Kidney (tissue), 13 donors: ENCODE measurements at regions not wholly inside any gene's neighbourhood (a gene's known extent, or its start where the extent isn't known, plus 50 kb on each side); places are given as distances from the start of the nearest gene placed in this dataset.

Experiments
- DNase-seq, 5 donors: peaks; one replicate each; pipeline ENCODE4 v3.0.0-alpha.2; 2013 to 2020
- FAIRE-seq: peaks from 2 replicates; lab custom pipeline; 2012; peaks lifted over from hg19 to GRCh38; lab: Jason Lieb, UNC
- H3K27ac ChIP-seq, 2 donors: one replicate each; pipeline ENCODE4 v1.7.0; 2013; ENCODE audit warnings: low read depth in 2 of 2, low read length in 2 of 2, inconsistent platforms in 1 of 2
- H3K27me3 ChIP-seq: one replicate; pipeline ENCODE4 v1.7.1; 2013; ENCODE audit warnings: low read length, inconsistent platforms; ENCODE audit not compliant: control insufficient read depth, insufficient read depth
- H3K36me3 ChIP-seq, 3 donors: one replicate each; pipeline versions ENCODE4 v1.7.0 to v1.7.1; 2013; ENCODE audit warnings: low read length in 3 of 3, control low read depth in 1 of 3, inconsistent platforms in 1 of 3; ENCODE audit not compliant: insufficient read depth in 3 of 3, control insufficient read depth in 2 of 3
- H3K4me1 ChIP-seq, 3 donors: one replicate each; pipeline versions ENCODE4 v1.7.0 to v1.7.1; 2013; ENCODE audit warnings: low read length in 3 of 3, inconsistent platforms in 1 of 3, low read depth in 1 of 3; ENCODE audit not compliant: control insufficient read depth in 2 of 3, insufficient read depth in 2 of 3
- H3K4me3 ChIP-seq, 3 donors: one replicate each; pipeline versions ENCODE4 v1.7.0 to v1.8.1; 2013; ENCODE audit warnings: low read length in 3 of 3, control low read depth in 1 of 3, inconsistent platforms in 1 of 3
- H3K9ac ChIP-seq, 3 donors: one replicate each; pipeline versions ENCODE4 v1.7.0 to v1.7.1; 2013; ENCODE audit warnings: low read length in 3 of 3, control low read depth in 1 of 3, inconsistent platforms in 1 of 3
- H3K9me3 ChIP-seq, 3 donors: one replicate each; pipeline versions ENCODE4 v1.7.0 to v1.7.1; 2013; ENCODE audit warnings: low read length in 3 of 3, control low read depth in 1 of 3, inconsistent platforms in 1 of 3; ENCODE audit not compliant: control insufficient read depth in 2 of 3, insufficient read depth in 1 of 3
- intact Hi-C: fragments of 100-400 bp; cut with DNase I; formaldehyde crosslinking; loops from one replicate; pipeline ENCODE4 v1.11.1; 2022
- TF ChIP-seq, protein P1 (sequence below): IDR thresholded peaks from 3 replicates; pipeline ENCODE4 v1.5.1; 2012; ENCODE audit warnings: mild to moderate bottlenecking, moderate library complexity, borderline replicate concordance; ENCODE audit not compliant: insufficient read depth; ENCODE audit errors: extremely low read depth
- donor health status: control.
- donor health status: control.
- donor health status: control.
- donor health status: control.
- donor health status: control.
- donor health status: DM: yes; HTN: yes; CAD: no.
- donor health status: Normal renal cell carcinoma (clear cell type).

GRCh38 chr6:152858141-152858540, 107.5 kb downstream of the VIP start:
- Histone ChIP-seq H3K9me3 (no peaks in the 10 kb centered on the region), H3K9ac (no peak overlapping the region), H3K27me3 (no peaks in the 10 kb centered on the region), H3K36me3 (no peaks in the 10 kb centered on the region), H3K27ac (no peak overlapping the region), H3K4me1 (no peaks in the 10 kb centered on the region), H3K4me3 (no peak overlapping the region)
- DNase-seq = no peak
- no peak for FAIRE-seq
- TF ChIP-seq, protein P1, sequence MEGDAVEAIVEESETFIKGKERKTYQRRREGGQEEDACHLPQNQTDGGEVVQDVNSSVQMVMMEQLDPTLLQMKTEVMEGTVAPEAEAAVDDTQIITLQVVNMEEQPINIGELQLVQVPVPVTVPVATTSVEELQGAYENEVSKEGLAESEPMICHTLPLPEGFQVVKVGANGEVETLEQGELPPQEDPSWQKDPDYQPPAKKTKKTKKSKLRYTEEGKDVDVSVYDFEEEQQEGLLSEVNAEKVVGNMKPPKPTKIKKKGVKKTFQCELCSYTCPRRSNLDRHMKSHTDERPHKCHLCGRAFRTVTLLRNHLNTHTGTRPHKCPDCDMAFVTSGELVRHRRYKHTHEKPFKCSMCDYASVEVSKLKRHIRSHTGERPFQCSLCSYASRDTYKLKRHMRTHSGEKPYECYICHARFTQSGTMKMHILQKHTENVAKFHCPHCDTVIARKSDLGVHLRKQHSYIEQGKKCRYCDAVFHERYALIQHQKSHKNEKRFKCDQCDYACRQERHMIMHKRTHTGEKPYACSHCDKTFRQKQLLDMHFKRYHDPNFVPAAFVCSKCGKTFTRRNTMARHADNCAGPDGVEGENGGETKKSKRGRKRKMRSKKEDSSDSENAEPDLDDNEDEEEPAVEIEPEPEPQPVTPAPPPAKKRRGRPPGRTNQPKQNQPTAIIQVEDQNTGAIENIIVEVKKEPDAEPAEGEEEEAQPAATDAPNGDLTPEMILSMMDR = no peak
- intact Hi-C loops = no loop called here

GRCh38 chr6:152859225-152859624, 108.6 kb downstream of the VIP start:
- Histone ChIP-seq H3K4me3 (no peak overlapping the region), H3K9ac (no peak overlapping the region), H3K36me3 (no peaks in the 10 kb centered on the region), H3K27ac (no peak overlapping the region), H3K9me3 (no peaks in the 10 kb centered on the region), H3K4me1 (no peaks in the 10 kb centered on the region), H3K27me3 (no peaks in the 10 kb centered on the region)
- FAIRE-seq (no peak), DNase-seq (no peak)
- intact Hi-C loops = no loop called here
- TF ChIP-seq, protein P1 = no peak

GRCh38 chr6:152863618-152864326, 113.2 kb downstream of the VIP start:
- H3K9ac ChIP-seq = no peak overlapping the region
- FAIRE-seq (peak; percentile 57), DNase-seq (peak in 4 of 5 donors; percentile 33 to 88 (median 58))
- TF ChIP-seq, protein P1 = peak; percentile 65
- no peaks in the 10 kb centered on the region for H3K36me3 ChIP-seq
- H3K27ac ChIP-seq = no peak overlapping the region
- no peaks in the 10 kb centered on the region for H3K4me1 ChIP-seq
- intact Hi-C loops = no loop called here
- no peaks in the 10 kb centered on the region for H3K27me3 ChIP-seq
- H3K4me3 ChIP-seq = no peak overlapping the region
- no peaks in the 10 kb centered on the region for H3K9me3 ChIP-seq

DNA sequence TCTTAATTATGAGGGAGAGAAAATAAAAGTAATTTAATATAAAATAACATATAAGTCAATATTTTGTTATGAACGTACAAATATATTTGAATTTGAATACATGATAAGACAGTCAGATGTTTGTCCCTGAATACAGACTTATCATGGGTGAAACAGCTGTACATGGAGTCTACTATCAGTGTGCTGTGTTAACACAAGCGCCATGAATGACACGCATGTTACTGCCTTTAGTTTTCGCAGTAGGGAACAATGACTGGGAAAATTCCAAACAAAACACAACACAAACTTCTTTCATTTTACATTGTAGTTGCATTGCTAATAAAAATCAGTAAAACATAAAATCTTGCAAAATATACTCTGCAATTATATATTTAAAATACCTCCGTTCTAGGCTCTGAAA, 108.6 kb downstream of the FBXO5 start:
- Histone ChIP-seq H3K4me1 (no peaks in the 10 kb centered on the region), H3K36me3 (no peaks in the 10 kb centered on the region), H3K27ac (no peak overlapping the region), H3K9me3 (no peaks in the 10 kb centered on the region), H3K4me3 (no peak overlapping the region), H3K9ac (no peak overlapping the region), H3K27me3 (no peaks in the 10 kb centered on the region)
- intact Hi-C loops = no loop called here
- TF ChIP-seq, protein P1 = no peak
- no peak for FAIRE-seq
- no peak for DNase-seq
